Activated naive CD4-positive, alpha-beta T cell treated with anti-CD3 and anti-CD28 coated beads, Interleukin-2, amount 50 U/mL, for 72 hours (primary cell): ENCODE measurements at regions not wholly inside any gene's neighbourhood (a gene's known extent, or its start where the extent isn't known, plus 50 kb on each side); places are given as distances from the start of the nearest gene placed in this dataset.
A peak's percentile ranks its signal among the peaks of the same experiment; 100 is the strongest.

Experiments
- ATAC-seq, 2 donors: fragments of 150-1000 bp; cut with Tn5 transposase; 2 replicates each; pipeline ENCODE4 v1.10.0; 2021; ENCODE audit warnings: mild to moderate bottlenecking in 2 of 2, moderate library complexity in 2 of 2
- DNase-seq, 2 donors: peaks; one replicate each; pipeline ENCODE4 v3.0.0; 2021 to 2022; ENCODE audit warnings: low spot score in 2 of 2
- H3K27ac Mint-ChIP-seq, 2 donors: one replicate each; pipeline ENCODE4 v1.8.0; 2022; ENCODE audit warnings: mild to moderate bottlenecking in 2 of 2, mixed read lengths in 2 of 2
- H3K36me3 Mint-ChIP-seq, 2 donors: one replicate each; pipeline ENCODE4 v1.8.0; 2022; ENCODE audit warnings: mixed read lengths in 2 of 2
- H3K9me3 Mint-ChIP-seq, 2 donors: one replicate each; pipeline ENCODE4 v1.8.0; 2022; ENCODE audit warnings: mixed read lengths in 2 of 2

DNA sequence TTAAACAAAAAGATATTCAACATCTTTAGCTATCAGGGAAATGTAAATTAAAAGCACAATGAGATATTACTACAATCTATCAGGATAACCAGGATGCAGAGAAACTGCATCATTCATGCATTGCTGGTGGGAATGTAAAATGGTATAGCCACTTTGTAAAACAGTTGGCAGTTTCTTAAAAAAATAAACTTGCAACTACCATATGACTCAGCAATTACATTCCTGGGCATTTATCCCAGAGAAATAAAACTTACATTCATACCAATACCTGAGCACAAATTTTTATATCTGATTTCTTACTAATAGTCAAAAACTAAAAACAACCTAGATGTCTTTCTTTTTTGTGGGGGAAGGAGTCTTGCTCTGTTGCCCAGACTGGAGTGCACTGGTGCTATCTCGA, 190.3 kb upstream of the TAB2 start:
- Mint-ChIP-seq H3K36me3 (peaks cover 13 to 45% of the 10 kb centered on the region in 2 donors), H3K27ac (no peak overlapping the region)
- ATAC-seq: no peak

DNA sequence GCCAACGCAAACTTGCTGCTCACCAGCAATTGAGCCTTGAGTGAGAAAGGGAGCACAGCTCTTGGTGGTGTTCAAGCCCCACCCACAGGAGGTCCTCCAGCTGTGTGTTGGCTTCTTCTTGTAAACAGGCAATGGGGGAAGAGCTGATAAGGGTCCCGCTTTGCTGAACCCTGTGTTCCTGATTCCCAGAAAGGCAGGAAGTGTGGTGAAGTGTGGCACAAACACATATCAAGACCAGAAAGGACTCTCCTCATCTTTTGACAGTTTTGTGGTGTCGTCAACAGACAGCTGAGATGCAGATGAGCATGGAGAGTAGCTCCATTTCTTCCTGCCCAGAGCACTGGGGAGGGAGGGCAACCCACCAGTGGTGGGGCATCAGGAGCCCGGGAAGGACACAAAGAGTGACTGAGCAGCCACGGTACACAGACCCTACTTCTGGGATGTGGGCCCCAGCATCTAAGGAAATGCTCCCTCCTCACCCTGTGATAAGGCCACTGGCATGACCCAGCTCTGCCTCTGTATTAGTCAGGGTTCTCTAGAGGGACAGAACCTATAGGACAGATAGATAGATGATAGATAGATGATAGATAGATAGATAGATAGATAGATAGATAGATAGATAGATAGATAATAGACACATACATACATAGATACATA, 188.9 kb upstream of the TAB2 start:
- DNase-seq: peak in 1 of 2 donors; percentile 21
- peaks cover 22 to 48% of the 10 kb centered on the region in 2 donors for H3K36me3 Mint-ChIP-seq
- ATAC-seq: peak; percentile 63 to 81
- H3K27ac Mint-ChIP-seq: peak overlapping the region; percentile 76 to 85
- peaks cover 8 to 22% of the 10 kb centered on the region in 2 donors for H3K9me3 Mint-ChIP-seq

More for the DNA sequence above, 190.3 kb upstream of the TAB2 start:
- no peak for DNase-seq
- H3K9me3 Mint-ChIP-seq: peaks cover 5 to 20% of the 10 kb centered on the region in 2 donors

DNA sequence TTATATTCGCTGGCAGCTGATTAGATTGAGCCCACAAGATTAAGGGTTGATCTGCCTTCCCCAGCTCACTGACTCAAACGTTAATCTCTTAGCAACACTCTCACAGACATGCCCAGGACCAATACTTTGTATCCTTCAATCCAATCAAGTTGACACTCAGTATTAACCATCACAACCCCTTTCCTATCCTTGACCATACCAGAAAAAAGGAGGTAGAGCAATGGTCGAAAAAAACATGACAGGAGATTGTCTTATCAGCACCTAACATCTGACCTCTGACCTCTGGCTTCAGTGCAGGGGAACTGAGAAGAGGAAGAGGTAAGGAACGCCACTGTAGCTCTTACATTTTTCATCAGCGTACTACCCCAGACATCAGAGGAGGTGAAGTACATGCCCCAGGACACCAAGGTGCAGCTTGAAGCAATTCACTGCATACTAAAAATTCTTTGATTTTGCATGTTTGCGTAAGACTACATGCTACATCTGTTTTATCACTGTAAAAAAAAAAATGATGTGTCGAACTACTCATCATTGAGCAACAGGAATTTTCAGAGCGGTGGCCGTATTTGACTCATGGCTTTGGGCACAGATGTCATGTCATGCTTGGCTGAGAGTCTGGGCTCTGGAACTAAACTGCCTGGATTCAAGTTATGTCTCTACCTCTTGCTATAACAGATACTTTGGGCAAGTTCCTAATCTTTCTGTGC, 188.0 kb upstream of the TAB2 start:
- no peak for DNase-seq
- Mint-ChIP-seq H3K9me3 (peaks cover 4 to 15% of the 10 kb centered on the region in 2 donors), H3K36me3 (peaks cover 16 to 40% of the 10 kb centered on the region in 2 donors), H3K27ac (peak overlapping the region in 1 of 2 donors; percentile 76)
- no peak for ATAC-seq

DNA sequence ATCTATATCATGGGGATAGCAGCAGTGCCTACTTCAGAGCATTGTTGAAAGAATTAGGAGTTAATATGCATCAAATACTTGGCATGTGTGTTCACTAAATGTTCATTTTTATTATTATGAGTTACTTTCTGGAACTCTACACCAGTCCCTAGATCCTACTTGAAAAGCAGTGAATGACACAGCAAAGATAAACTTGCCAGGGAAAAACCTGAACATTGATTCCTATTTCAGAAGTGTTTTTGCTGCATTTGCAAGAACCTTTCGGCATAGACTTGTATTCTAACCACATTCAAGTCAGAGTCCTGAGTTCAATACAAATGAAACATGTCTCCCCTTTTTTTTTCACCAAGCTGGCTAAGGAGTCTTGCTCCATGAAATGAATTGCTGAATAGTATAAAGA, 187.4 kb upstream of the TAB2 start:
- ATAC-seq (no peak), DNase-seq (no peak)
- H3K9me3 Mint-ChIP-seq: peaks cover 4 to 11% of the 10 kb centered on the region in 2 donors
- H3K27ac Mint-ChIP-seq: no peak overlapping the region
- H3K36me3 Mint-ChIP-seq: peaks cover 13 to 34% of the 10 kb centered on the region in 2 donors

DNA sequence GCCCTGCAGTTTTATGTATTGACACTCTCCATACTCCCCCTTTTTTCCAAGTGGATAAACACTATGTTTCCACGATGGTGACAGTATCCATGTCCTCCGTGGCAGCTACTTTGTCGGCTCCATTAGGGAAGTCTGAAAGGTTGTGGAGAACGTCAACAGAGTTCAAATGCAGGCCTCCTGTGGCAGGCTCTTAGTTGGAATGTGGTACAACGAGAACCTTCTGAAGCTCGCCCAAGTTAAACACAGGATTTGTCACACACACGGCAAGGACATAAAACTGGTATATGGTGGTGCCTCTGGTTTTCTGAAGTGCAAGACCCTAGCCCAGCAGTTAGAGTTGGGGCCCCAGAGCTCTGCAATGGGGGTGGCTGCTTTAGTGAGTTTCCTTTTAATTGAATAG, 187.0 kb upstream of the TAB2 start:
- H3K27ac Mint-ChIP-seq: no peak overlapping the region
- H3K9me3 Mint-ChIP-seq: peaks cover 4 to 7% of the 10 kb centered on the region in 2 donors
- peaks cover 13 to 30% of the 10 kb centered on the region in 2 donors for H3K36me3 Mint-ChIP-seq
- ATAC-seq (no peak), DNase-seq (no peak)

DNA sequence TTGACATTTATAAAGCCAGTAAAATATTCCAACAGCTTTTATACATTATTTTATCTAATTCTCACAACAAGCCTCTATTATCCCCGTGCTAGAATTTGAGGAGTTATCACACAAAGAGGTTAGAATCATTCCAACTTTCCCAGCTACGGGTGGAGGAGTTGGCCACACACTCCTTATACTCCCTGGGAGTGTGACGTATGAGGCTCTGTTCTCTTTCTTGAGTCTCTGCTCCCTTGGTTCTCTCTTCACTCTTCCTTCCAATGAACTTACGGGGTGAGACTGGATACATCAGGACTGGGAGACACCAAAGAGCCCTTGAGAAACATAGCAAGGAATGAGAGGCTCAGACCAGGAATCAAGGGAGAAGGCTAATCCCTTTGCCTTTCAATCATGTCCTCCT, 185.6 kb upstream of the TAB2 start:
- Mint-ChIP-seq H3K9me3 (peaks cover 4 to 5% of the 10 kb centered on the region in 2 donors), H3K27ac (peak overlapping the region; percentile 17 to 23), H3K36me3 (peaks cover 13 to 22% of the 10 kb centered on the region in 2 donors)
- DNase-seq: no peak
- ATAC-seq: no peak

DNA sequence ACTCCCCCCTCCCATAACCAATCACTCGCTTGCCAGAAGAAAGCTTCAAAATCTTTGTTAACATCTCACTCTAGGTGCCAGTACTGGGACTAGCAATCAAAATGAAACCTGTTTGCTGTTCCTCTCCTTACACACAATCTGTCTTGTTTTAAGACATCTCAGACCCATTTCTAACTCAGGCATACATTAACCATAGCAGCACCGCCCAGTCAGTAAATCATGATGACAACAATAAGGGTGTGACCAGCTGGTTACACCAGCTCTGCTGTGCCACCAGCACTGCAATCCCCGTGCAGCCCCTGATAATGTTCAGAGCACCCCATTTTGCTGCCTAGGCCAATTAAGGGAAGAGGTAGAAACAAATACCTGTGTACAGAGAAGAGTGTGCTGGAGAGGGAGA, 185.2 kb upstream of the TAB2 start:
- peaks cover 4 to 5% of the 10 kb centered on the region in 2 donors for H3K9me3 Mint-ChIP-seq
- peak; percentile 12 to 39 for ATAC-seq
- peaks cover 13 to 18% of the 10 kb centered on the region in 2 donors for H3K36me3 Mint-ChIP-seq
- DNase-seq: no peak
- peak overlapping the region; percentile 23 to 70 for H3K27ac Mint-ChIP-seq

DNA sequence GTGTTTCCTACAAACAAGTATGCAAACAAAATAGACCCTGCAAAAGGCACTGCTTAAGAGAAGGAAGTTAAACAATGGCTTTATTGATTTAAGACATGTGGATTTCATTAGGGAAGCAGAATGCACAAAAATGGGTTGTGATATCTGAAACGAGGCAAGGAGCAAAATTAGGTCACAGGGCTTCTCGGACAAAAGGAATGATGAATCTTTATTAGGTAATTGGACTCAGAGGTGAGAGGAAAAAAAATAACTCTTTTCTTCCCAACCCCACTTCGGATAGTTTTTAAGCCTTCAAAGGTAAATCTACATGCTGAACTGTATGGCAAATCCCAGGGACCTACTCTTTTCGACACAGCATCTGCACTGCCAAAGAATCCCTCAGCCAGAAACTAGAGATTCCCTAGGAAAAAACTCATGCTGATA, 183.0 kb upstream of the TAB2 start:
- Mint-ChIP-seq H3K27ac (no peak overlapping the region), H3K9me3 (peaks cover 4 to 5% of the 10 kb centered on the region in 2 donors), H3K36me3 (peaks cover 13 to 18% of the 10 kb centered on the region in 2 donors)
- DNase-seq (no peak), ATAC-seq (no peak)

DNA sequence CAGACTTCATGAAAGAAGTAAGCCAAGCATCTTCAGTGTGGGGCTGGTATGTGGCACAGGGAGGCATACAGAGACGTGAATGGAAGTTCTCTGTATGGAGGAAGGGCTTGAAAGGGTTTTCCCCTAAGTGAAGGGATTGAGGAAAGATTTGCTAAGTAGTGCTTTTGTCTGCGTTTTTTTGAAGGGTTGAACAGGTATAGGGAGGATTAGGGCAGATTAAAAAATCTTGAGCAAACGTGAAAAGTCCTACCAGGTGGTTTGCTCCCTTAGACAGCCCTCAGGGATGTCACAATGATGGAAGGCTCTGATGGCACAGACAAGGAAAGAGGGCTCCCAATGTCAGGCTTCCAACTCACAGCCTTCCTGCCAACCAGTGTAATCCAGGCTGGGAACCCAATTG, 181.7 kb upstream of the TAB2 start:
- ATAC-seq (no peak), DNase-seq (no peak)
- Mint-ChIP-seq H3K9me3 (peaks cover 4 to 5% of the 10 kb centered on the region in 2 donors), H3K36me3 (peaks cover 13 to 25% of the 10 kb centered on the region in 2 donors), H3K27ac (no peak overlapping the region)

DNA sequence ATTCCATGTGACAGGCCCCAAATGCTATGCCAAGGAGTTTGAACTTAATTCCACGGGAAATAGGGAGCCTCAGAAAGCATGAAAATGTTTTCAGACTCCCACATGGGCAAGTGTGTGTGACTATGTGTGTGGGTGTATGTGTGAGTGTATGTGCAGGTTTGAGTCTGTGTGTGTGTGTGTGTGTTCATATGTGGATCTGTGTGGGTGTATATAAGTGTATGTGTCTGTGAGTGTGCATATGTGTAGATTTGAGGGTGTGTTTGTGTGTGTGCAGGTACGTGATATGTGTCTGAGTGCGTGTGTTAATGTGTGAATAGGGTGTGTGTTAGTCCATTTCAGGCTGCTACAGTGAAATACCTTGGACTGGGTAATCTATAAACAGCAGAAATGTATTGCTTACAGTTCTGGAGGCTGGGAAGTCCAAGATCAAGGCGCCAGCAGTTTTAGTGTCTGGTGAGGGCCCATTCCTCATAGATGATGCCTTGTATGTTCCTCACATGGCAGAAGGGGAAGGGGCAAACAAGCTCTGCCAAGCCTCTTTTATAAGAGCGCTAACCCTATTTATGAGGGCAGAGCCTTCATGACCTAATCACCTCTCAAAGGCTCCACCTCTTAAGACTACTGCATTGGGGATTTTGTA, 181.1 kb upstream of the TAB2 start:
- no peak overlapping the region for H3K27ac Mint-ChIP-seq
- DNase-seq: no peak

DNA sequence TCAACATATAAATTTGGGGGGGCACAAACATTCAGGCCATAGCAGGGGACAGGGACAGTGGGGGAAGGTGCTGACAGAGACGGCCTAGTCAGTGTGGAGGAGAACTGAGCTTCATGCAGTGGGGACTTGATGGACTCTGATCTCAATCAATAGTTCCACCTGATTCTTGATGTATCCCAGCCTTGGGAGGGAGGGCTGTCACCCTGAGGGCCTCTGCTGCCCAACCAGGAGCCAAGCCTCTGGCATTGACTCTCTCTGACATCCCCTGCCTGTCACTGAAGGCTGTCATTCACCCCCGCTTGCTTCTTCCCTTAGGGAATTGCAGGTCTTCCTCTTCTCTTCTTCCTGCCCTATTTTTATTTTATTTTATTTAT, 180.6 kb upstream of the TAB2 start:
- DNase-seq (no peak), ATAC-seq (no peak)
- Mint-ChIP-seq H3K27ac (no peak overlapping the region), H3K36me3 (peaks cover 13 to 34% of the 10 kb centered on the region in 2 donors), H3K9me3 (peaks cover 4 to 5% of the 10 kb centered on the region in 2 donors)

More for the DNA sequence above, 181.1 kb upstream of the TAB2 start:
- peaks cover 13 to 29% of the 10 kb centered on the region in 2 donors for H3K36me3 Mint-ChIP-seq
- ATAC-seq: no peak
- peaks cover 4 to 5% of the 10 kb centered on the region in 2 donors for H3K9me3 Mint-ChIP-seq

DNA sequence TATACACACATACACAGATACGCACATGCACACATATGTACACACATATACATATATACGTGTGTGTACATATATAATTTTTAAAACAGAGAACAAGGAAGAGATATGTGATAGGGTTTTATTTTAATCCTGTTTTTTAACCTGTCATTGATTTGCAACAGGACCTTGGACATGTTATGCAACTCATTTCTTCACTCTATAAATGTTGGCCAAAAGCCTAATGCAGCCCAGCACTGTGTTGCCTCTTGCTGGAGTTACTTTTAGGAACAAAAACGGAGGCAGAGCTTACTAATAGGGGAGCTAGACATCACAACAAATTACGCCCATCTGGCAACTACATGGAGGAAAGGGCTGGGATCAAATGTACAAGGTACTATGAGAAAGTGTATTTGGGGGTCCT, 179.9 kb upstream of the TAB2 start:
- H3K27ac Mint-ChIP-seq: peak overlapping the region in 1 of 2 donors; percentile 22
- H3K9me3 Mint-ChIP-seq: peaks cover 4 to 5% of the 10 kb centered on the region in 2 donors
- no peak for ATAC-seq
- H3K36me3 Mint-ChIP-seq: peaks cover 7 to 33% of the 10 kb centered on the region in 2 donors
- no peak for DNase-seq

DNA sequence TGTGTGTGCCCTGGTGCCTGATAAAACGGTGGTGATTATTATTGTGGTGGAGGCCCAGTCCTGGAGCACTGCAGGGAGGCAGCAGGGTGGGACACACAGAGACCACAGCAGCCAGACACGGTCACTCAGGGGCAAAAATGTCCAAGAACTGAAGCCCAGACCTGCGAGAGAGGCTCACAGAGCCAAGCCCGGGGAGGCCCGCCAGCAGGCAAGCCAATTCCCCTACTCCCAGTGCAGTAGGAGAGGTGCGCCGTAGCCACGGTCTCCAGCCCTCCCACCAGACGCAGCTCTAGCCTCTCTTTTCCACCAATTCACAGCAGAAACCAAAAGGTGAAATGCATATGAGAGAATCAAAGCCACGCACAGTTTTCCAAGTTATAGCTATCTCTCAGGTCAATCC, 179.4 kb upstream of the TAB2 start:
- peaks cover 4 to 5% of the 10 kb centered on the region in 2 donors for H3K9me3 Mint-ChIP-seq

DNA sequence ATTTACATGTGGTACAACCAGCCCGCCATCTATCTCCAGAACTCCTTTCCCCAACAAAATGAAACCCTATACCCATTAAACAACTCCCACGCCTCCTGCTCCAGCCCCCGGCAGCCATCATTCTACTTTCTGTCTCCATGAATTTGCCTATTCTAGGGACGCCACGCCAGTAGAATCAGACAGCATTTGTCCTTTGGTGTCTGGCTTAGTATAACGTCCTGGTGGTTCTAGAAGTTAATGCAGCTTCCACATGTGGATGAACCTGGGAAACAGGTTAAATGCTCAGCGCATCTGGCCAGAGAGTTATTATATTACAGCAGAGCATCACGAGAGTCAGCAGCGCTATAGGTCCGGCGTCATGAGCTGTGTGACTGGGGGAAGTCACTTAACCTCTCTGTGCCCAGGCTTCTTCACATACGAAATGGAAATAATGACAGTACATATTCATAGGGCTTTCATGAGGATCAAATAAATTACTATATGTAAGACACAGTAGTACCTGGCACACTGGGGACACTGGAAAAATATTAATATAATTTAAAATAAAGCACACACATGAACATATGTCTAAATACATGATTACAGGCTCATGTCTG, 178.7 kb upstream of the TAB2 start:
- H3K9me3 Mint-ChIP-seq: peaks cover 0 to 7% of the 10 kb centered on the region in 2 donors
- peaks cover 0 to 31% of the 10 kb centered on the region in 2 donors for H3K36me3 Mint-ChIP-seq
- H3K27ac Mint-ChIP-seq: peak overlapping the region; percentile 46 to 98
- DNase-seq (no peak), ATAC-seq (no peak)

More for the DNA sequence above, 179.4 kb upstream of the TAB2 start:
- DNase-seq (no peak), ATAC-seq (no peak)
- Mint-ChIP-seq H3K36me3 (peaks cover 5 to 30% of the 10 kb centered on the region in 2 donors), H3K27ac (peak overlapping the region in 1 of 2 donors; percentile 22)

DNA sequence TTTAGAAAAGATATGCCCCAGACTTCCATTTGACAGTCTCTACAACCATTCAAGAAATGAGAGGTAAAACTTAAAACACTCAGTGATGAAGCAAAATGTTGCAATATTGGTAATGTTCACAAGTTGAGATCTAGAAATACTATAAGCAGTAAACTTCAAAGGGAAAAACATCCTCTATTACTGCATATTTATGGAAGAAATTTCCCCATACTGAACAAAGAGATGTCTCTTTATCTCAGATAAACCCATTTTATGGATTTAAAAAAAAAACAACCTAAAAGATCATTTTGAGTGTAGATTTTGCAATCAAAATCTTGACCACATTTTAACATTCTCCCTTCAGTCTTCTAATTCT, 177.8 kb upstream of the TAB2 start:
- no peak for DNase-seq
- peak overlapping the region; percentile 98 to 99 for H3K27ac Mint-ChIP-seq
- peaks cover 0 to 34% of the 10 kb centered on the region in 2 donors for H3K36me3 Mint-ChIP-seq
- ATAC-seq: peak in 1 of 2 donors; percentile 16
- peaks cover 0 to 11% of the 10 kb centered on the region in 2 donors for H3K9me3 Mint-ChIP-seq

DNA sequence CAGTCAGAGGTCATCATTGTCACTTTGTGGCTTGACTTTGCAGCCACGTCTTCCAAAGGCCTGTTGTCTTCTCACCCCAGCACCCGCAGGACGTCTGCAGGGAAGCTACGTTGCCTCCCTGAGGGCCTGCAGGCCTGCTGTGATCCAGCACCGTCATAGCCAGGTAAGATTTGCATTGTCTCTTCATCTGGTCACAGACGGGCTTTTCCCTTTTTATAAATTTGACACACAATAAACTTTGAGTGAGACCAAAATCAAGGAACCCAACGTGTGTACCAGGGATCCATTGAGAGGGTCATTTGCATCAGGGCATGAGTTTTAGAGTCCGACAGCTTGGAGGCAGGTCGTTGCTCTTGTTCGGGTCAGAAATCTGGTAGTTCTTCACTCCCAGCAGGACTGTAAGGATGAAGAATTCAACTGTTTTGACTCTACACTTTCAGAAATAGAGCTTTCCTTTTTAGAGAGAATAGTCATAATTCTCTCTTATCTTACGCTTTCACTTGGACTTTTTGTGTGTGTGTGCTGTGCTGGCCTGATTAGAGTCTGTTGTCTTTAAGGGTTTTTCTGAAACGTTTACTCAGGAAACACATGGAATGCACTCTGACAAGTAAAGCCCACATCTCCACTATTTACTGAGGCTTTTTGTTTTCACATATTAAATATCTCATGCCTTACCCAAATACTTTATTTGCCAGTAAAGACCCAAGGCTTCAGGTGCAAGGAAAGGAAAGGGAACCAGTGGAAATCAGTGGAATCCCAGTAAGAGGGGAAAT, 177.2 kb upstream of the TAB2 start:
- Mint-ChIP-seq H3K36me3 (peaks cover 0 to 34% of the 10 kb centered on the region in 2 donors), H3K9me3 (peaks cover 0 to 14% of the 10 kb centered on the region in 2 donors), H3K27ac (peak overlapping the region; percentile 98 to 99)
- DNase-seq (peak; percentile 61 to 83), ATAC-seq (peak; percentile 83 to 95)
